ENCODE measurements at regions not wholly inside any gene's neighbourhood (a gene's known extent, or its start where the extent isn't known, plus 50 kb on each side); places are given as distances from the start of the nearest gene placed in this dataset.

GRCh38 chr5:97434021-97434420 is 251.0 kb upstream of the RIOK2 start:
- TF ChIP-seq, protein P1, sequence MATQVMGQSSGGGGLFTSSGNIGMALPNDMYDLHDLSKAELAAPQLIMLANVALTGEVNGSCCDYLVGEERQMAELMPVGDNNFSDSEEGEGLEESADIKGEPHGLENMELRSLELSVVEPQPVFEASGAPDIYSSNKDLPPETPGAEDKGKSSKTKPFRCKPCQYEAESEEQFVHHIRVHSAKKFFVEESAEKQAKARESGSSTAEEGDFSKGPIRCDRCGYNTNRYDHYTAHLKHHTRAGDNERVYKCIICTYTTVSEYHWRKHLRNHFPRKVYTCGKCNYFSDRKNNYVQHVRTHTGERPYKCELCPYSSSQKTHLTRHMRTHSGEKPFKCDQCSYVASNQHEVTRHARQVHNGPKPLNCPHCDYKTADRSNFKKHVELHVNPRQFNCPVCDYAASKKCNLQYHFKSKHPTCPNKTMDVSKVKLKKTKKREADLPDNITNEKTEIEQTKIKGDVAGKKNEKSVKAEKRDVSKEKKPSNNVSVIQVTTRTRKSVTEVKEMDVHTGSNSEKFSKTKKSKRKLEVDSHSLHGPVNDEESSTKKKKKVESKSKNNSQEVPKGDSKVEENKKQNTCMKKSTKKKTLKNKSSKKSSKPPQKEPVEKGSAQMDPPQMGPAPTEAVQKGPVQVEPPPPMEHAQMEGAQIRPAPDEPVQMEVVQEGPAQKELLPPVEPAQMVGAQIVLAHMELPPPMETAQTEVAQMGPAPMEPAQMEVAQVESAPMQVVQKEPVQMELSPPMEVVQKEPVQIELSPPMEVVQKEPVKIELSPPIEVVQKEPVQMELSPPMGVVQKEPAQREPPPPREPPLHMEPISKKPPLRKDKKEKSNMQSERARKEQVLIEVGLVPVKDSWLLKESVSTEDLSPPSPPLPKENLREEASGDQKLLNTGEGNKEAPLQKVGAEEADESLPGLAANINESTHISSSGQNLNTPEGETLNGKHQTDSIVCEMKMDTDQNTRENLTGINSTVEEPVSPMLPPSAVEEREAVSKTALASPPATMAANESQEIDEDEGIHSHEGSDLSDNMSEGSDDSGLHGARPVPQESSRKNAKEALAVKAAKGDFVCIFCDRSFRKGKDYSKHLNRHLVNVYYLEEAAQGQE (IDR thresholded peaks at IDR 0.05): no peak
- TF ChIP-seq JUND (IDR thresholded peaks at IDR 0.05): no peak
- no peak for TF ChIP-seq HNF4G (IDR thresholded peaks at IDR 0.05)
- TF ChIP-seq, protein P2, sequence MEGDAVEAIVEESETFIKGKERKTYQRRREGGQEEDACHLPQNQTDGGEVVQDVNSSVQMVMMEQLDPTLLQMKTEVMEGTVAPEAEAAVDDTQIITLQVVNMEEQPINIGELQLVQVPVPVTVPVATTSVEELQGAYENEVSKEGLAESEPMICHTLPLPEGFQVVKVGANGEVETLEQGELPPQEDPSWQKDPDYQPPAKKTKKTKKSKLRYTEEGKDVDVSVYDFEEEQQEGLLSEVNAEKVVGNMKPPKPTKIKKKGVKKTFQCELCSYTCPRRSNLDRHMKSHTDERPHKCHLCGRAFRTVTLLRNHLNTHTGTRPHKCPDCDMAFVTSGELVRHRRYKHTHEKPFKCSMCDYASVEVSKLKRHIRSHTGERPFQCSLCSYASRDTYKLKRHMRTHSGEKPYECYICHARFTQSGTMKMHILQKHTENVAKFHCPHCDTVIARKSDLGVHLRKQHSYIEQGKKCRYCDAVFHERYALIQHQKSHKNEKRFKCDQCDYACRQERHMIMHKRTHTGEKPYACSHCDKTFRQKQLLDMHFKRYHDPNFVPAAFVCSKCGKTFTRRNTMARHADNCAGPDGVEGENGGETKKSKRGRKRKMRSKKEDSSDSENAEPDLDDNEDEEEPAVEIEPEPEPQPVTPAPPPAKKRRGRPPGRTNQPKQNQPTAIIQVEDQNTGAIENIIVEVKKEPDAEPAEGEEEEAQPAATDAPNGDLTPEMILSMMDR (IDR thresholded peaks at IDR 0.05; ENCODE audit: low read depth, low read length, missing input control): no peak
- no peak for TF ChIP-seq FOXA2 (IDR thresholded peaks at IDR 0.05)
- no peak for TF ChIP-seq RXRA (IDR thresholded peaks at IDR 0.05)
- no peak for TF ChIP-seq YY1 (IDR thresholded peaks at IDR 0.05)
- no peak for TF ChIP-seq EGR1 (IDR thresholded peaks at IDR 0.05; ENCODE audit: low read depth in 2 of 2)
- no peak for TF ChIP-seq RAD21 (IDR thresholded peaks at IDR 0.05)
- no peak for TF ChIP-seq ZBTB33 (IDR thresholded peaks at IDR 0.05)
- no peak for TF ChIP-seq FOXA1 (IDR thresholded peaks at IDR 0.05)
- no peaks in the 10 kb centered on the region for H3K27me3 ChIP-seq (ENCODE audit: control insufficient read depth in 4 of 4, insufficient read depth in 4 of 4, low read length in 3 of 4)
- no peak overlapping the region for H3K9ac ChIP-seq (ENCODE audit: low read depth in 1 of 2, low read length in 2 of 2)
- no peaks in the 10 kb centered on the region for H3K9me3 ChIP-seq (ENCODE audit: control insufficient read depth in 4 of 4, low read length in 3 of 4)
- no peaks in the 10 kb centered on the region for H3K36me3 ChIP-seq (ENCODE audit: control insufficient read depth in 4 of 4, insufficient read depth in 3 of 4, low read depth in 1 of 4, low read length in 3 of 4)
- no peak overlapping the region for H3K27ac ChIP-seq (ENCODE audit: low read depth in 1 of 2, low read length in 2 of 2)
- H3K4me1 ChIP-seq (ENCODE audit: control insufficient read depth in 4 of 4, insufficient read depth in 4 of 4, low read length in 3 of 4): no peaks in the 10 kb centered on the region
- WGBS: 60% methylated on average over 4 of the region's 4 CpGs
- H3K4me3 ChIP-seq (ENCODE audit: low read depth in 1 of 3, low read length in 3 of 3): no peak overlapping the region
- DNase-seq (ENCODE audit: low spot score): no peak

GRCh38 chr5:97436405-97436804 is 253.4 kb upstream of the RIOK2 start:
- no peak for DNase-seq (ENCODE audit: low spot score)
- TF ChIP-seq YY1 (IDR thresholded peaks at IDR 0.05): no peak
- TF ChIP-seq, protein P1 (IDR thresholded peaks at IDR 0.05): no peak
- TF ChIP-seq, protein P2 (IDR thresholded peaks at IDR 0.05; ENCODE audit: low read depth, low read length, missing input control): no peak
- TF ChIP-seq JUND (IDR thresholded peaks at IDR 0.05): no peak
- TF ChIP-seq RXRA (IDR thresholded peaks at IDR 0.05): no peak
- TF ChIP-seq ATF3 (IDR thresholded peaks at IDR 0.05): no peak

More at GRCh38 chr5:97436405-97436804, 253.4 kb upstream of the RIOK2 start:
- Histone ChIP-seq H3K4me1 (ENCODE audit: control insufficient read depth in 4 of 4, insufficient read depth in 4 of 4, low read length in 3 of 4) (no peaks in the 10 kb centered on the region), H3K27ac (ENCODE audit: low read depth in 1 of 2, low read length in 2 of 2) (no peak overlapping the region), H3K9ac (ENCODE audit: low read depth in 1 of 2, low read length in 2 of 2) (no peak overlapping the region), H3K27me3 (ENCODE audit: control insufficient read depth in 4 of 4, insufficient read depth in 4 of 4, low read length in 3 of 4) (no peaks in the 10 kb centered on the region), H3K9me3 (ENCODE audit: control insufficient read depth in 4 of 4, low read length in 3 of 4) (no peaks in the 10 kb centered on the region), H3K4me3 (ENCODE audit: low read depth in 1 of 3, low read length in 3 of 3) (no peak overlapping the region), H3K36me3 (ENCODE audit: control insufficient read depth in 4 of 4, insufficient read depth in 3 of 4, low read depth in 1 of 4, low read length in 3 of 4) (no peaks in the 10 kb centered on the region)

All from liver (tissue), 8 donors.